H1 (cell line): ENCODE measurements at regions not wholly inside any gene's neighbourhood (a gene's known extent, or its start where the extent isn't known, plus 50 kb on each side); places are given as distances from the start of the nearest gene placed in this dataset.

Experiments used
- CTCF ChIA-PET: fragments of 300-600 bp; sonication (Branson Sonifier 250); formaldehyde crosslinking; loops from one replicate; lab custom pipeline; 2021; ENCODE audit not compliant: partially characterized antibody; lab: Charles Lee
- POLR2A ChIA-PET: fragments of 300-600 bp; sonication (Branson Sonifier 250); formaldehyde crosslinking; loops from one replicate; lab custom pipeline; 2021; ENCODE audit warnings: inconsistent platforms; ENCODE audit not compliant: partially characterized antibody; lab: Charles Lee
- DNase-seq, 2 experiments: peaks; one replicate each; pipeline versions ENCODE4 v3.0.0 to v3.0.0-alpha.2; 2010 to 2022; ENCODE audit warnings: low spot score in 2 of 2, low read depth in 1 of 2, mixed read lengths in 1 of 2
- FAIRE-seq: peaks from 2 replicates; lab custom pipeline; 2011; peaks lifted over from hg19 to GRCh38; lab: Jason Lieb, UNC
- H2AFZ ChIP-seq: 2 replicates; pipeline ENCODE4 v1.8.1; 2012; ENCODE audit warnings: low read length, inconsistent platforms
- H2AK5ac ChIP-seq: 2 replicates; pipeline ENCODE4 v1.6.1; 2013; ENCODE audit warnings: low read depth, low read length
- H2BK120ac ChIP-seq: replicated peaks from 2 replicates; pipeline ENCODE3; 2013; ENCODE audit warnings: low read depth, low read length, inconsistent platforms
- H2BK12ac ChIP-seq: 2 replicates; pipeline ENCODE4 v1.6.1; 2013; ENCODE audit warnings: low read depth, low read length
- H2BK15ac ChIP-seq: 2 replicates; pipeline ENCODE4 v1.6.1; 2013; ENCODE audit warnings: low read length
- H2BK20ac ChIP-seq: 2 replicates; pipeline ENCODE4 v1.6.1; 2013; ENCODE audit warnings: low read length
- H2BK5ac ChIP-seq: 2 replicates; pipeline ENCODE4 v1.6.1; 2013; ENCODE audit warnings: low read depth, low read length
- H3K14ac ChIP-seq: 2 replicates; pipeline ENCODE4 v1.6.1; 2013; ENCODE audit warnings: inconsistent platforms; ENCODE audit not compliant: insufficient read length
- H3K18ac ChIP-seq: 2 replicates; pipeline ENCODE4 v1.6.1; 2013; ENCODE audit warnings: low read length; ENCODE audit errors: extremely low read depth
- H3K23ac ChIP-seq: 2 replicates; pipeline ENCODE4 v1.6.1; 2013; ENCODE audit warnings: inconsistent platforms; ENCODE audit not compliant: insufficient read length
- H3K23me2 ChIP-seq: 2 replicates; pipeline ENCODE4 v1.6.1; 2013; ENCODE audit warnings: low read depth, low read length
- H3K27ac ChIP-seq: 2 replicates; pipeline ENCODE4 v1.6.1; 2011; ENCODE audit warnings: low read depth, low read length, inconsistent platforms
- H3K27me3 ChIP-seq, 4 experiments: replicated peaks in 1 of 4; 1 replicate in 1 of 4; 2 replicates in 3 of 4; pipeline versions ENCODE4 v1.6.1 to v1.8.1; 2011 to 2013; ENCODE audit warnings: low read length in 3 of 4, mild to moderate bottlenecking in 3 of 4, inconsistent platforms in 2 of 4, mixed read lengths in 2 of 4, moderate library complexity in 1 of 4; ENCODE audit not compliant: control insufficient read depth in 3 of 4, insufficient read depth in 3 of 4; ENCODE audit errors: extremely low read depth in 1 of 4
- H3K36me3 ChIP-seq, 4 experiments: 2 replicates each; pipeline versions ENCODE4 v1.6.1 to v1.8.1; 2011 to 2013; ENCODE audit warnings: mild to moderate bottlenecking in 4 of 4, low read length in 3 of 4, moderate library complexity in 2 of 4, control low read depth in 1 of 4, inconsistent platforms in 1 of 4; ENCODE audit not compliant: insufficient read depth in 4 of 4, control insufficient read depth in 2 of 4
- H3K4ac ChIP-seq: replicated peaks from 2 replicates; pipeline ENCODE3; 2013; ENCODE audit warnings: low read length, low read depth, mixed read lengths, inconsistent platforms; ENCODE audit not compliant: insufficient read length
- H3K4me1 ChIP-seq, 4 experiments: replicated peaks in 1 of 4; 1 replicate in 1 of 4; 2 replicates in 3 of 4; pipeline versions ENCODE4 v1.6.1 to v1.8.1; 2011 to 2013; ENCODE audit warnings: low read length in 3 of 4, inconsistent platforms in 2 of 4, mixed read lengths in 1 of 4; ENCODE audit not compliant: insufficient read depth in 4 of 4, control insufficient read depth in 3 of 4
- H3K4me2 ChIP-seq, 2 experiments: 2 replicates each; pipeline versions ENCODE4 v1.6.1 to v1.8.1; 2011 to 2013; ENCODE audit warnings: low read depth in 2 of 2, low read length in 2 of 2, control low read depth in 1 of 2, inconsistent platforms in 1 of 2, mild to moderate bottlenecking in 1 of 2; ENCODE audit not compliant: insufficient read depth in 1 of 2
- H3K4me3 ChIP-seq, 4 experiments: fragments of 200-600, 300-600 bp in 1 of 4; sonication (generic), shearing (Covaris generic), sonication (Bioruptor Twin) in 1 of 4; 2 replicates each; pipeline versions ENCODE4 v1.5.1 to v1.8.1; 2011 to 2016; ENCODE audit warnings: low read length in 4 of 4, low read depth in 3 of 4, control low read depth in 2 of 4, inconsistent platforms in 2 of 4, mild to moderate bottlenecking in 2 of 4, mixed read lengths in 1 of 4, moderate library complexity in 1 of 4; ENCODE audit not compliant: insufficient read depth in 2 of 4; ENCODE audit errors: extremely low read depth in 1 of 4
- H3K56ac ChIP-seq: replicated peaks from 2 replicates; pipeline ENCODE3; 2013; ENCODE audit warnings: low read depth, mild to moderate bottlenecking, mixed read lengths, low read length, inconsistent platforms; ENCODE audit not compliant: insufficient read length
- H3K79me1 ChIP-seq: 2 replicates; pipeline ENCODE4 v1.6.1; 2013; ENCODE audit warnings: low read depth, low read length, control low read depth
- H3K79me2 ChIP-seq, 2 experiments: 2 replicates each; pipeline versions ENCODE4 v1.6.1 to v1.8.1; 2012 to 2013; ENCODE audit warnings: low read length in 2 of 2, mild to moderate bottlenecking in 2 of 2, inconsistent platforms in 1 of 2; ENCODE audit not compliant: insufficient read depth in 2 of 2, control insufficient read depth in 1 of 2
- H3K9ac ChIP-seq, 4 experiments: replicated peaks in 1 of 4; 1 replicate in 1 of 4; 2 replicates in 3 of 4; pipeline versions ENCODE4 v1.6.1 to v1.8.1; 2011 to 2013; ENCODE audit warnings: low read depth in 3 of 4, low read length in 3 of 4, control low read depth in 2 of 4, mild to moderate bottlenecking in 2 of 4, moderate library complexity in 2 of 4, inconsistent platforms in 1 of 4; ENCODE audit errors: extremely low read depth in 1 of 4
- H3K9me3 ChIP-seq, 2 experiments: 2 replicates each; pipeline versions ENCODE4 v1.6.1 to v1.8.1; 2012 to 2013; ENCODE audit warnings: mild to moderate bottlenecking in 2 of 2, moderate library complexity in 2 of 2, control low read depth in 1 of 2, inconsistent platforms in 1 of 2, low read depth in 1 of 2, low read length in 1 of 2, mixed read lengths in 1 of 2; ENCODE audit not compliant: insufficient read depth in 2 of 2
- H4K20me1 ChIP-seq, 2 experiments: replicated peaks in 1 of 2; 2 replicates each; pipeline versions ENCODE3 to v1.8.1; 2011 to 2013; ENCODE audit warnings: inconsistent platforms in 2 of 2, low read length in 2 of 2, mild to moderate bottlenecking in 1 of 2; ENCODE audit not compliant: insufficient read depth in 2 of 2, control insufficient read depth in 1 of 2
- H4K5ac ChIP-seq: 2 replicates; pipeline ENCODE4 v1.6.1; 2013; ENCODE audit warnings: low read length, low read depth, mixed read lengths, inconsistent platforms; ENCODE audit not compliant: insufficient read length
- H4K8ac ChIP-seq: 2 replicates; pipeline ENCODE4 v1.8.0; 2013; ENCODE audit warnings: mild to moderate bottlenecking, moderate library complexity, low read length, inconsistent platforms; ENCODE audit not compliant: insufficient read depth; ENCODE audit errors: extremely low read depth
- H4K91ac ChIP-seq: replicated peaks from 2 replicates; pipeline ENCODE3; 2013; ENCODE audit warnings: low read length, mixed read lengths, inconsistent platforms; ENCODE audit not compliant: insufficient read length
- ASH2L ChIP-seq: fragments of 200-600, 300-600 bp; sonication (generic); IDR thresholded peaks from one replicate; pipeline ENCODE4 v1.7.1; 2017; ENCODE audit warnings: low read length
- JUN ChIP-seq: IDR thresholded peaks from 2 replicates; pipeline ENCODE4 v1.6.1; 2011; ENCODE audit warnings: low read depth, mild to moderate bottlenecking, improper control_type of control experiment, low read length
- SAP30 ChIP-seq: fragments of 300-600 bp; sonication (generic); IDR thresholded peaks from 2 replicates; pipeline ENCODE4 v1.7.1; 2012; ENCODE audit warnings: low read length, moderate library complexity, mild to moderate bottlenecking, inconsistent platforms; ENCODE audit not compliant: insufficient read depth, insufficient replicate concordance
- WGBS, 2 experiments: shearing (Covaris generic) in 1 of 2; methylation state at CpG; one replicate each; pipeline versions ENCODE4 v1.1.6 to v1.1.7; 2013 to 2015; ENCODE audit warnings: low lambda C conversion rate in 2 of 2, mixed read lengths in 2 of 2, inconsistent platforms in 1 of 2, low coverage in 1 of 2, missing lambda C conversion rate in 1 of 2; ENCODE audit not compliant: insufficient replicate concordance in 2 of 2, insufficient coverage in 1 of 2, insufficient read length in 1 of 2; ENCODE audit errors: extremely low coverage in 1 of 2, missing lambda C conversion rate in 1 of 2; 5-methylcytosine and 5-hydroxymethylcytosine counted together

DNA sequence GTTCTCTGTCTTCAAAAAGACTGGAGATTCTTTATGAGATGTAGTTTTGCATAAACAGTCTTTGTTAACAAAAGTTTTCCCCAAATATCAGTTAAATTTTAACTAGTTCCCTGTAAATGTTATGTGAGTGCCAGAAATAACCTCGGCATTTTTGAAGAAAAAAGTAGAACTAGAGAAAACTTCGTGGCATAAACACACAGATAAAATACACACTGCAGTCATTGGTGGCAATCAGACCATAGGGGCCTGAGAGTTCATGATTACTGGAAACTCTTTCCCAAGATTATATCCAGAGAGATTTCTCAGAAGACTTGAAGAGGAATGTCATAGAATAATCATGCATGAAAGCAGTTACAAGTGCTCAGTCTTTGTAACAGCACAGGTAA is 190.0 kb downstream of the MZT1 start:
- H2AK5ac ChIP-seq, result no peak overlapping the region
- no peak overlapping the region for H2BK20ac ChIP-seq
- H3K56ac ChIP-seq, result no peak overlapping the region
- H3K4ac ChIP-seq, result no peak overlapping the region
- H3K23ac ChIP-seq, result no peak overlapping the region
- FAIRE-seq, result no peak
- ChIA-PET POLR2A (no interaction called here), CTCF (interaction anchor here (0.9 to 1.8 kb wide), 3 partner anchors 8 to 29 kb away, joined by 3 to 4 read pairs (median 3); no protein-coding TSS in a partner anchor)
- H4K8ac ChIP-seq, result no peak overlapping the region
- peaks cover 0 to 5% (median 0%) of the 10 kb centered on the region in 4 experiments; a peak in 1 of 7 replicates for H3K4me1 ChIP-seq
- H2BK120ac ChIP-seq, result no peak overlapping the region
- no peak overlapping the region for H2AFZ ChIP-seq
- H3K36me3 ChIP-seq, result no peaks in the 10 kb centered on the region
- H3K79me1 ChIP-seq, result no peaks in the 10 kb centered on the region
- no peak overlapping the region for H3K14ac ChIP-seq
- no peak for DNase-seq
- H2BK12ac ChIP-seq, result no peak overlapping the region
- H3K23me2 ChIP-seq, result no peaks in the 10 kb centered on the region
- H3K9me3 ChIP-seq, result no peaks in the 10 kb centered on the region
- TF ChIP-seq ASH2L (no peak), JUN (no peak), SAP30 (no peak)
- H3K27ac ChIP-seq, result no peak overlapping the region
- H3K18ac ChIP-seq, result no peak overlapping the region
- H3K79me2 ChIP-seq, result no peaks in the 10 kb centered on the region
- 86% methylated on average over 2 of the region's 2 CpGs; no CpG with 5 or more reads in 1 of the 2 experiments for WGBS, 2 experiments
- H3K27me3 ChIP-seq, result peaks cover 0 to 1% (median 0%) of the 10 kb centered on the region in 4 experiments; a peak in 1 of 7 replicates
- H4K91ac ChIP-seq, result no peak overlapping the region
- no peak overlapping the region for H4K5ac ChIP-seq
- no peak overlapping the region for H2BK15ac ChIP-seq
- H3K9ac ChIP-seq, result no peak overlapping the region
- no peak overlapping the region for H3K4me3 ChIP-seq
- H4K20me1 ChIP-seq, result no peaks in the 10 kb centered on the region
- no peak overlapping the region for H2BK5ac ChIP-seq
- H3K4me2 ChIP-seq, result no peak overlapping the region
